ENCODE measurements at regions not wholly inside any gene's neighbourhood (a gene's known extent, or its start where the extent isn't known, plus 50 kb on each side); places are given as distances from the start of the nearest gene placed in this dataset.
A peak's percentile ranks its signal among the peaks of the same experiment; 100 is the strongest.

DNA sequence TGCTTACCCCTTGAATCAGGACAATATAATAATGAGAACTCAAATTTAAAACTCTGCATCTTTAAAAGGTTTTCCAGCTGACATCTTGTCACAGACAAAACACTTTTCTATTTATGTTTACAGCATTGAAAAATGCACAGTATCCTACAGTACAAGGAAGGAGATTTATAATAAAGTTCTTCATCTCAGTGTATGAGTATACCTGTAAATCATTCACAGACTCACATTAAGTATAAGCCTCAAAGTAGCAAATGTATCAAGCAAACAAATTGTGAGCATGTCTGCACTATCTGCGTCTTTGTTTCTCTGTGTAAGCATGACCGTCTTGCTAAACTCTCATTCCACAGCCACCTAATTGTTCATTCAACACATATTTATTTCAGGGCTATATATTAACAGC, 52.8 kb downstream of the PPP1R2C start:
- DNase-seq = no peak

- DNase-seq = no peak
Measured at GRCh38 chrX:42720209-42720608, 57.8 kb downstream of the PPP1R2C start.

- DNase-seq = no peak
Measured at GRCh38 chrX:42715701-42716262, 62.2 kb downstream of the PPP1R2C start.

- peak; percentile 74 for DNase-seq
Measured at GRCh38 chrX:42714981-42715700, 62.8 kb downstream of the PPP1R2C start.

DNA sequence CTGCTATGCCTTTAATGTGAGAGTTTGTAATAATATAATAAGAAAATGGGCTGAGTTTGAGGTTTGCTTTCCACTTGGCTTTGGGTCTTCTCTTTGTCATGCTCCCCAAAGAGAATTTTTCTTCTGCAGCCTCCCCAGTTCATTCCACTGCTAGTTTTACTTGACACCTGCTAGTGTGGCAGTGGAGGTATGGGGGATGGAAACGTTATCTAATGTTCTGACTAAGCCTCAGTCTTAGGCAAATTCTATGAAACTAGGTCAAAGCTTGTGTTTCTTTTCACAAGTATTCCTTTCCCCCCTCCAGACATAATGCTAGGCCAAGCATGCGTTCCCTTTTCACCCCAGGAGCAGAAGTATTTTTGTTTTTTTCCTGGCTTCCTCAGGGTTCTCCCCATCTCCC, 67.5 kb downstream of the PPP1R2C start:
- DNase-seq = no peak

- DNase-seq = no peak
Measured at GRCh38 chrX:42708222-42708621, 69.7 kb downstream of the PPP1R2C start.

DNA sequence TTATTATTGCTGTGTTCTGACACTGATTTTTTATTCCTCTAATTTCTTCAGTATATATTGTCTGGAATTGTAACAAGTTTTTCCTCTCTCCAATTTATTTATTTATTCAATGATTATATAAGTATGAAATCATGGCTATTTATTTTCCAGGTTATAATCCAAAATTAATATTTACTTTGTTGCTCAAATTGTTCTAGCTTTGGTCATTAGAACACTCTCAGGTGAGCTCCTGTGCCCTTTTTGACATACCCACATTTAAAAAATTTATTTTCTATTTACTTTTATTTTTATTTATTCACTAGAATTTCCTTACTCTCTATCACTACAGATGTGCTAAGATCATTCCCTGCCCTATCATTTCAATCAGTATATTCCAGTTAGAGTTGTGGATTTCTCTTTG, 70.2 kb downstream of the PPP1R2C start:
- no peak for DNase-seq

GRCh38 chrX:42704454-42704853, 73.5 kb downstream of the PPP1R2C start:
- no peak for DNase-seq

DNA sequence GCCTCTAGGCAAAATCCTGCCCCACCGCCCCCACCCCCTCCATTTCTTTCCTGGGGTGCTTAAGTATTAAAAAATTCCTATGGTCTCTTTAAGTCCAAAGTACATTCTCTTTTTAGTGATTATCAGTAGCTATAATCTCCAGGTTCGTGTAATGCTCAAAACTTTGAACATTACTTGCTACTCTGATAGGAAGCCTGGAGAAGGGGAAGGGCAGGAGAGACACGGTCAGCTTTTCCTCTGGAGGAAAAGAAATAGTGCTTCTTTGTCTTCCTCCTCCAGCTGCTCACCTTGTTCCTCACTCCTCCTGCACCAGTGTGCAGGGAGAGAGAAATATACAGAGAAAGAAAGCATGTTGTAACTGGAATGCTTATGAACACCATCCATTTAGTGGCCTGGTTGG, 80.4 kb downstream of the PPP1R2C start:
- DNase-seq = no peak

GRCh38 chrX:42696536-42697124, 81.3 kb downstream of the PPP1R2C start:
- no peak for DNase-seq

DNA sequence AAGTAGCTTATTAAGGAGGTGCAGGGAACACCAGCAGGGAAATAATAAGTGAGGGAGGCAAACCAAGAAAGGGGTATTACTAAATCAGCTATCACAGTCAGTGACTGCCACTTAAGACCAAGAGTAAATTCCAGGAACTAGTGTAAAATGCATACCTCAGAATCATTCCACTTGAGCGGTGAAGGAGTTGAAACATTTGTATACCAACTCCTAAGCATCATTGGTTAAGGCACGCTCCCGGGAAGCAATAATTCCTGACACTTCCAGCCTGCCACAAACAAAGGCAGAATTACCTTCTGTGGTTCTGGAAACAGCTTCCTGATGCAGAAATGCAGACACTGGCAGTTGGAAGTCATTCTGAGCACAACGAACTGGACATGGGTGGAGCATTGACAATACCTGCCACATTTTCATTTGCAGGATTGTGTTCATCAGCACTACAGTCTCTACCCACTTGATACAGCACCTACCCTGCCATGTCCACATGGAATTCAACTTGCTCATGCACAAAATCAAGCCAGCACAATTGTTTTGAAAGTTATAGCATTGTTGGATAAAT, 82.1 kb downstream of the PPP1R2C start:
- no peak for DNase-seq

DNA sequence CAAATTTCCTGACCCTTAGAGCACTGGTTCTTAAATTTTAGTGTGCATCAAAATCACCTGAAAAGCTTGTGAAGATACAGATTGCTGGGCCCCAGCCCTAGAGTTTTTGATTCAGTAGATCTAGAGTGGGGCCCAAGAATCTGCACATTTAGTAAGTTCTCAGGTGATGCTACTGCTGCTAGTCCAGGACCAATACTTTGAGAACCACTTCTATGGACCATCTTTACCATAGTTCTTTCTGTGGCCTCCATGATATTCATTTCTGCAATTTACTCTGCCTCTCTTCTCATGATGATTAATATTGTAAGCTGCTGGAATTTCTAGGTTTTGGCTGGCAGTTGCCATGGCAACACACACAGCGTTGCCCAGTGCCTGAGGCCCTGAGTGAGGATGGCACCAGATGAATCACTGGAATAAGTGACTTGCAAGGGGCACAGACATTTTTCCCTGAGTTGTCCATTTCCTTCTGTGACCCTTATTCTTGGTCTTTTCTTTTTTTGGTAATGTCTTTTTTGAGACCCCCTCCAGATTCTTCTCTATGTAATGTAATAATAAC, 83.6 kb downstream of the PPP1R2C start:
- DNase-seq = no peak

GRCh38 chrX:42691196-42691595, 86.8 kb downstream of the PPP1R2C start:
- no peak for DNase-seq

- DNase-seq = no peak
Measured at GRCh38 chrX:42686706-42687105, 91.3 kb downstream of the PPP1R2C start.

DNA sequence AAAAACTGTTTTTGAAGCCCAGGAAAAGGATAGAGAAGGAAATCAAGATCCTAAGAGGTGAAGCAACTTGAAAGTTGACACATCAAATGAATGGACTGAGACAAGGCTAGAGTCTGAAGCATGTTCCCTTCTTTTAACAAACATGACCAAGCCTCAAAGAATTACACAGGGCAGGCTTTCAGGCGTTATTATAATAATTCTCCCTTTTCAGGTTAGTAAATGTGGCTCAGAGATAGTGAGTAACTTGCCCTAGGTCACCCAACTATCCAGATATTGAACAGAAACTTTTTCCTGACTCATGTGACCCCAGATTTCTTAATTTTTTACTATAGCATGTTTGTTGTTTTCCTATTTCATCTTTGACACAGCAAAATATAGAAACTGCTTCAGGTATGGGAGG, 91.7 kb downstream of the PPP1R2C start:
- DNase-seq = no peak

- no peak for DNase-seq
Measured at GRCh38 chrX:42684065-42684464, 93.9 kb downstream of the PPP1R2C start.

- no peak for DNase-seq
Measured at GRCh38 chrX:42680666-42681065, 97.3 kb downstream of the PPP1R2C start.

- DNase-seq = no peak
Measured at GRCh38 chrX:42678133-42678532, 99.8 kb downstream of the PPP1R2C start.

GRCh38 chrX:42673301-42673810, 104.6 kb downstream of the PPP1R2C start:
- DNase-seq = no peak

GRCh38 chrX:42664680-42665079, 113.3 kb downstream of the PPP1R2C start:
- DNase-seq = no peak

- no peak for DNase-seq
Measured at GRCh38 chrX:42628471-42628870, 149.5 kb downstream of the PPP1R2C start.

- no peak for DNase-seq
Measured at GRCh38 chrX:42627891-42628290, 150.1 kb downstream of the PPP1R2C start.

GRCh38 chrX:42624524-42624923, 153.4 kb downstream of the PPP1R2C start:
- DNase-seq = no peak

GRCh38 chrX:42619068-42619467, 158.9 kb downstream of the PPP1R2C start:
- DNase-seq = no peak

Data from retina (tissue), 1 donor.